ENCODE measurements at regions not wholly inside any gene's neighbourhood (a gene's known extent, or its start where the extent isn't known, plus 50 kb on each side); places are given as distances from the start of the nearest gene placed in this dataset.

- TF ChIP-seq CTCF (IDR thresholded peaks at IDR 0.05; ENCODE audit: low read length), result no peak
- no peak for TF ChIP-seq EZH2 (IDR thresholded peaks at IDR 0.05; ENCODE audit: borderline replicate concordance, low read length)
Observed at GRCh38 chr5:105934171-105934570, 1736.6 kb downstream of the EFNA5 start.
